ENCODE measurements at regions not wholly inside any gene's neighbourhood (a gene's known extent, or its start where the extent isn't known, plus 50 kb on each side); places are given as distances from the start of the nearest gene placed in this dataset.

- no peak for DNase-seq (ENCODE audit: insufficient read length)
- TF ChIP-seq TAF1 (IDR thresholded peaks at IDR 0.05; ENCODE audit: borderline replicate concordance, low read depth, low read length), result no peak
- no peak for TF ChIP-seq POLR2A (IDR thresholded peaks at IDR 0.05; ENCODE audit: low read depth, low read length)
- TF ChIP-seq POLR2AphosphoS5 (IDR thresholded peaks at IDR 0.05; ENCODE audit: low read depth, low read length), result no peak
- FAIRE-seq, result no peak
These were observed 264.4 kb upstream of the NRIP1 start for GRCh38 chr21:15329191-15329590.

- FAIRE-seq, result no peak
- DNase-seq (ENCODE audit: insufficient read length), result no peak
- no peak for TF ChIP-seq TAF1 (IDR thresholded peaks at IDR 0.05; ENCODE audit: borderline replicate concordance, low read depth, low read length)
- no peak for TF ChIP-seq POLR2AphosphoS5 (IDR thresholded peaks at IDR 0.05; ENCODE audit: low read depth, low read length)
- TF ChIP-seq POLR2A (IDR thresholded peaks at IDR 0.05; ENCODE audit: low read depth, low read length), result no peak
These were observed 266.1 kb upstream of the NRIP1 start for GRCh38 chr21:15330872-15331271.

GRCh38 chr21:15332572-15332971 is 267.8 kb upstream of the NRIP1 start:
- DNase-seq (ENCODE audit: insufficient read length), result no peak
- no peak for FAIRE-seq

GRCh38 chr21:15333136-15333710 is 268.4 kb upstream of the NRIP1 start:
- FAIRE-seq, result no peak
- DNase-seq (ENCODE audit: insufficient read length), result no peak
- TF ChIP-seq POLR2AphosphoS5 (IDR thresholded peaks at IDR 0.05; ENCODE audit: low read depth, low read length), result no peak
- TF ChIP-seq POLR2A (IDR thresholded peaks at IDR 0.05; ENCODE audit: low read depth, low read length), result no peak
- no peak for TF ChIP-seq TAF1 (IDR thresholded peaks at IDR 0.05; ENCODE audit: borderline replicate concordance, low read depth, low read length)

More at GRCh38 chr21:15332572-15332971, 267.8 kb upstream of the NRIP1 start:
- TF ChIP-seq POLR2A (IDR thresholded peaks at IDR 0.05; ENCODE audit: low read depth, low read length) (no peak), TAF1 (IDR thresholded peaks at IDR 0.05; ENCODE audit: borderline replicate concordance, low read depth, low read length) (no peak), POLR2AphosphoS5 (IDR thresholded peaks at IDR 0.05; ENCODE audit: low read depth, low read length) (no peak)

GRCh38 chr21:15333951-15334350 is 269.2 kb upstream of the NRIP1 start:
- DNase-seq (ENCODE audit: insufficient read length) (no peak), FAIRE-seq (no peak)
- TF ChIP-seq TAF1 (IDR thresholded peaks at IDR 0.05; ENCODE audit: borderline replicate concordance, low read depth, low read length) (no peak), POLR2AphosphoS5 (IDR thresholded peaks at IDR 0.05; ENCODE audit: low read depth, low read length) (no peak), POLR2A (IDR thresholded peaks at IDR 0.05; ENCODE audit: low read depth, low read length) (no peak)

GRCh38 chr21:15343066-15343465 is 278.3 kb upstream of the NRIP1 start:
- TF ChIP-seq TAF1 (IDR thresholded peaks at IDR 0.05; ENCODE audit: borderline replicate concordance, low read depth, low read length), result no peak
- no peak for TF ChIP-seq POLR2A (IDR thresholded peaks at IDR 0.05; ENCODE audit: low read depth, low read length)
- no peak for TF ChIP-seq POLR2AphosphoS5 (IDR thresholded peaks at IDR 0.05; ENCODE audit: low read depth, low read length)
- DNase-seq (ENCODE audit: insufficient read length) (no peak), FAIRE-seq (no peak)

GRCh38 chr21:15352009-15352408 is 287.2 kb upstream of the NRIP1 start:
- DNase-seq (ENCODE audit: insufficient read length) (no peak), FAIRE-seq (no peak)
- TF ChIP-seq POLR2A (IDR thresholded peaks at IDR 0.05; ENCODE audit: low read depth, low read length), result no peak
- no peak for TF ChIP-seq POLR2AphosphoS5 (IDR thresholded peaks at IDR 0.05; ENCODE audit: low read depth, low read length)
- TF ChIP-seq TAF1 (IDR thresholded peaks at IDR 0.05; ENCODE audit: borderline replicate concordance, low read depth, low read length), result no peak

- no peak for DNase-seq (ENCODE audit: insufficient read length)
- no peak for FAIRE-seq
- TF ChIP-seq POLR2AphosphoS5 (IDR thresholded peaks at IDR 0.05; ENCODE audit: low read depth, low read length), result no peak
- TF ChIP-seq POLR2A (IDR thresholded peaks at IDR 0.05; ENCODE audit: low read depth, low read length), result no peak
- no peak for TF ChIP-seq TAF1 (IDR thresholded peaks at IDR 0.05; ENCODE audit: borderline replicate concordance, low read depth, low read length)
These were observed 288.7 kb upstream of the NRIP1 start for GRCh38 chr21:15353546-15353945.

GRCh38 chr21:15354516-15354915 is 289.7 kb upstream of the NRIP1 start:
- no peak for FAIRE-seq
- TF ChIP-seq POLR2AphosphoS5 (IDR thresholded peaks at IDR 0.05; ENCODE audit: low read depth, low read length), result no peak
- no peak for TF ChIP-seq POLR2A (IDR thresholded peaks at IDR 0.05; ENCODE audit: low read depth, low read length)
- TF ChIP-seq TAF1 (IDR thresholded peaks at IDR 0.05; ENCODE audit: borderline replicate concordance, low read depth, low read length), result no peak
- no peak for DNase-seq (ENCODE audit: insufficient read length)

GRCh38 chr21:15355066-15355465 is 290.3 kb upstream of the NRIP1 start:
- no peak for TF ChIP-seq POLR2AphosphoS5 (IDR thresholded peaks at IDR 0.05; ENCODE audit: low read depth, low read length)
- TF ChIP-seq POLR2A (IDR thresholded peaks at IDR 0.05; ENCODE audit: low read depth, low read length), result no peak
- TF ChIP-seq TAF1 (IDR thresholded peaks at IDR 0.05; ENCODE audit: borderline replicate concordance, low read depth, low read length), result no peak
- FAIRE-seq, result no peak
- no peak for DNase-seq (ENCODE audit: insufficient read length)

GRCh38 chr21:15359251-15359650 is 294.5 kb upstream of the NRIP1 start:
- FAIRE-seq (no peak), DNase-seq (ENCODE audit: insufficient read length) (no peak)
- no peak for TF ChIP-seq TAF1 (IDR thresholded peaks at IDR 0.05; ENCODE audit: borderline replicate concordance, low read depth, low read length)
- TF ChIP-seq POLR2A (IDR thresholded peaks at IDR 0.05; ENCODE audit: low read depth, low read length), result no peak
- no peak for TF ChIP-seq POLR2AphosphoS5 (IDR thresholded peaks at IDR 0.05; ENCODE audit: low read depth, low read length)

GRCh38 chr21:15362458-15362857 is 297.7 kb upstream of the NRIP1 start:
- no peak for FAIRE-seq

More at GRCh38 chr21:15362458-15362857, 297.7 kb upstream of the NRIP1 start:
- DNase-seq (ENCODE audit: insufficient read length), result no peak
- TF ChIP-seq POLR2A (IDR thresholded peaks at IDR 0.05; ENCODE audit: low read depth, low read length) (no peak), TAF1 (IDR thresholded peaks at IDR 0.05; ENCODE audit: borderline replicate concordance, low read depth, low read length) (no peak), POLR2AphosphoS5 (IDR thresholded peaks at IDR 0.05; ENCODE audit: low read depth, low read length) (no peak)

All from GM12892 (cell line).